ENCODE measurements at regions not wholly inside any gene's neighbourhood (a gene's known extent, or its start where the extent isn't known, plus 50 kb on each side); places are given as distances from the start of the nearest gene placed in this dataset.
A peak's percentile ranks its signal among the peaks of the same experiment; 100 is the strongest.

- DNase-seq (ENCODE audit: low read depth, low spot score) = no peak
- no peak for TF ChIP-seq CTCF (IDR thresholded peaks at IDR 0.05; ENCODE audit: low read depth, low read length)
- in situ Hi-C loops (cut with HindIII; ENCODE audit: low sequenced_read_pairs) = no loop called here
- no peak overlapping the region for H3K4me3 ChIP-seq (ENCODE audit: low read depth, low read length)
Observed at GRCh38 chr12:124513297-124513867, 54.0 kb downstream of the NCOR2 start.

GRCh38 chr12:124512667-124513296 lies 54.6 kb downstream of the NCOR2 start:
- DNase-seq (ENCODE audit: low read depth, low spot score) = peak; percentile 98
- in situ Hi-C loops (cut with HindIII; ENCODE audit: low sequenced_read_pairs) = no loop called here
- TF ChIP-seq CTCF (IDR thresholded peaks at IDR 0.05; ENCODE audit: low read depth, low read length) = no peak
- H3K4me3 ChIP-seq (ENCODE audit: low read depth, low read length) = no peak overlapping the region

GRCh38 chr12:124511259-124511985 lies 56.0 kb downstream of the NCOR2 start:
- no peak for DNase-seq (ENCODE audit: low read depth, low spot score)
- no peak for TF ChIP-seq CTCF (IDR thresholded peaks at IDR 0.05; ENCODE audit: low read depth, low read length)
- in situ Hi-C loops (cut with HindIII; ENCODE audit: low sequenced_read_pairs) = no loop called here
- no peak overlapping the region for H3K4me3 ChIP-seq (ENCODE audit: low read depth, low read length)

GRCh38 chr12:124510301-124510970 lies 57.0 kb downstream of the NCOR2 start:
- TF ChIP-seq CTCF (IDR thresholded peaks at IDR 0.05; ENCODE audit: low read depth, low read length) = no peak
- in situ Hi-C loops (cut with HindIII; ENCODE audit: low sequenced_read_pairs) = no loop called here
- DNase-seq (ENCODE audit: low read depth, low spot score) = no peak
- no peak overlapping the region for H3K4me3 ChIP-seq (ENCODE audit: low read depth, low read length)

GRCh38 chr12:124509676-124510300 lies 57.6 kb downstream of the NCOR2 start:
- in situ Hi-C loops (cut with HindIII; ENCODE audit: low sequenced_read_pairs) = no loop called here
- DNase-seq (ENCODE audit: low read depth, low spot score) = peak; percentile 86
- H3K4me3 ChIP-seq (ENCODE audit: low read depth, low read length) = no peak overlapping the region
- TF ChIP-seq CTCF (IDR thresholded peaks at IDR 0.05; ENCODE audit: low read depth, low read length) = no peak

- TF ChIP-seq CTCF (IDR thresholded peaks at IDR 0.05; ENCODE audit: low read depth, low read length) = no peak
- in situ Hi-C loops (cut with HindIII; ENCODE audit: low sequenced_read_pairs) = no loop called here
- DNase-seq (ENCODE audit: low read depth, low spot score) = no peak
- H3K4me3 ChIP-seq (ENCODE audit: low read depth, low read length) = no peak overlapping the region
Observed at GRCh38 chr12:124509300-124509675, 58.1 kb downstream of the NCOR2 start.
